ENCODE measurements at regions not wholly inside any gene's neighbourhood (a gene's known extent, or its start where the extent isn't known, plus 50 kb on each side); places are given as distances from the start of the nearest gene placed in this dataset.
A peak's percentile ranks its signal among the peaks of the same experiment; 100 is the strongest.

- FAIRE-seq (no peak), DNase-seq (ENCODE audit: low read depth, low spot score) (no peak)
- peak overlapping the region; percentile 31 for H3K27ac ChIP-seq (ENCODE audit: control insufficient read depth, insufficient read depth, low read length)
These were observed 152.9 kb downstream of the HGF start for GRCh38 chr7:81616951-81617350.

GRCh38 chr7:81611805-81612204 is 158.0 kb downstream of the HGF start:
- H3K9ac ChIP-seq (ENCODE audit: control insufficient read depth, extremely low read depth, insufficient read depth, low read length): no peak overlapping the region

More at GRCh38 chr7:81616951-81617350, 152.9 kb downstream of the HGF start:
- dilution Hi-C loops (cut with MboI; ENCODE audit: extremely low pct_ligation_motif_present, low sequenced_read_pairs): no loop called here
- H2AFZ ChIP-seq (ENCODE audit: control insufficient read depth, low read length): peak overlapping the region; percentile 40
- no peak overlapping the region for H3K9ac ChIP-seq (ENCODE audit: control insufficient read depth, extremely low read depth, insufficient read depth, low read length)
- H3K9me1 ChIP-seq (ENCODE audit: control insufficient read depth, extremely low read depth, insufficient read depth, low read length): no peaks in the 10 kb centered on the region
- no peak for TF ChIP-seq CTCF (optimal IDR thresholded peaks at IDR 0.05 in 1 of 3, IDR thresholded peaks at IDR 0.05 in 1 of 3, conservative IDR thresholded peaks at IDR 0.05 in 1 of 3; ENCODE audit: extremely low read depth in 1 of 3, insufficient read depth in 2 of 3, low read length in 3 of 3)
- TF ChIP-seq EZH2 (IDR thresholded peaks at IDR 0.05; ENCODE audit: low read length): no peak
- no peaks in the 10 kb centered on the region for H3K79me2 ChIP-seq (ENCODE audit: control insufficient read depth, insufficient read depth, low read length)
- no peaks in the 10 kb centered on the region for H3K9me3 ChIP-seq (ENCODE audit: control insufficient read depth, low read depth, low read length)
- H3K27me3 ChIP-seq (ENCODE audit: control insufficient read depth, extremely low read depth, insufficient read depth, low read length): no peaks in the 10 kb centered on the region
- H3K4me3 ChIP-seq (ENCODE audit: control insufficient read depth in 2 of 3, extremely low read depth in 1 of 3, insufficient read depth in 2 of 3, low read depth in 1 of 3, low read length in 3 of 3): no peak overlapping the region
- peaks cover 20% of the 10 kb centered on the region for H3K4me1 ChIP-seq (ENCODE audit: control insufficient read depth, extremely low read depth, insufficient read depth, low read length)
- H3K36me3 ChIP-seq (ENCODE audit: control insufficient read depth in 2 of 2, extremely low read depth in 1 of 2, insufficient read depth in 2 of 2, low read length in 2 of 2): no peaks in the 10 kb centered on the region
- H3K4me2 ChIP-seq (ENCODE audit: control insufficient read depth, extremely low read depth, insufficient read depth, low read depth, low read length): peak overlapping the region; percentile 37
- no peaks in the 10 kb centered on the region for H4K20me1 ChIP-seq (ENCODE audit: control insufficient read depth, extremely low read depth, insufficient read depth, low read length)

More at GRCh38 chr7:81611805-81612204, 158.0 kb downstream of the HGF start:
- no peaks in the 10 kb centered on the region for H3K27me3 ChIP-seq (ENCODE audit: control insufficient read depth, extremely low read depth, insufficient read depth, low read length)
- dilution Hi-C loops (cut with MboI; ENCODE audit: extremely low pct_ligation_motif_present, low sequenced_read_pairs): no loop called here
- DNase-seq (ENCODE audit: low read depth, low spot score): no peak
- H4K20me1 ChIP-seq (ENCODE audit: control insufficient read depth, extremely low read depth, insufficient read depth, low read length): no peaks in the 10 kb centered on the region
- H3K79me2 ChIP-seq (ENCODE audit: control insufficient read depth, insufficient read depth, low read length): no peaks in the 10 kb centered on the region
- H3K36me3 ChIP-seq (ENCODE audit: control insufficient read depth in 2 of 2, extremely low read depth in 1 of 2, insufficient read depth in 2 of 2, low read length in 2 of 2): no peaks in the 10 kb centered on the region
- no peak overlapping the region for H3K4me2 ChIP-seq (ENCODE audit: control insufficient read depth, extremely low read depth, insufficient read depth, low read depth, low read length)
- H2AFZ ChIP-seq (ENCODE audit: control insufficient read depth, low read length): no peak overlapping the region
- H3K9me1 ChIP-seq (ENCODE audit: control insufficient read depth, extremely low read depth, insufficient read depth, low read length): no peaks in the 10 kb centered on the region
- no peak overlapping the region for H3K4me3 ChIP-seq (ENCODE audit: control insufficient read depth in 2 of 3, extremely low read depth in 1 of 3, insufficient read depth in 2 of 3, low read depth in 1 of 3, low read length in 3 of 3)
- TF ChIP-seq CTCF (optimal IDR thresholded peaks at IDR 0.05 in 1 of 3, IDR thresholded peaks at IDR 0.05 in 1 of 3, conservative IDR thresholded peaks at IDR 0.05 in 1 of 3; ENCODE audit: extremely low read depth in 1 of 3, insufficient read depth in 2 of 3, low read length in 3 of 3): no peak
- no peak for TF ChIP-seq EZH2 (IDR thresholded peaks at IDR 0.05; ENCODE audit: low read length)
- H3K4me1 ChIP-seq (ENCODE audit: control insufficient read depth, extremely low read depth, insufficient read depth, low read length): peaks cover under 1% of the 10 kb centered on the region
- no peak for FAIRE-seq
- no peak overlapping the region for H3K27ac ChIP-seq (ENCODE audit: control insufficient read depth, insufficient read depth, low read length)
- no peaks in the 10 kb centered on the region for H3K9me3 ChIP-seq (ENCODE audit: control insufficient read depth, low read depth, low read length)
